Neural crest cell (in vitro differentiated cells): ENCODE measurements at regions not wholly inside any gene's neighbourhood (a gene's known extent, or its start where the extent isn't known, plus 50 kb on each side); places are given as distances from the start of the nearest gene placed in this dataset.

ENCODE experiments used
- DNase-seq: peaks from one replicate; pipeline ENCODE4 v3.0.0; 2021; ENCODE audit warnings: low read depth, mixed read lengths, low spot score
- H3K27ac Mint-ChIP-seq: one replicate; pipeline ENCODE4 v1.8.0; 2021; ENCODE audit warnings: mild to moderate bottlenecking, mixed read lengths; ENCODE audit not compliant: unreplicated experiment
- H3K27me3 Mint-ChIP-seq: 2 replicates; pipeline ENCODE4 v1.8.0; 2021; ENCODE audit warnings: low read depth, mild to moderate bottlenecking, mixed read lengths
- H3K36me3 Mint-ChIP-seq: 2 replicates; pipeline ENCODE4 v1.8.0; 2021; ENCODE audit warnings: low read depth, mild to moderate bottlenecking, mixed read lengths
- H3K4me1 Mint-ChIP-seq: 2 replicates; pipeline ENCODE4 v1.8.0; 2021; ENCODE audit warnings: mixed read lengths
- H3K4me3 Mint-ChIP-seq: one replicate; pipeline ENCODE4 v1.8.0; 2021; ENCODE audit warnings: mild to moderate bottlenecking, mixed read lengths
- H3K9me3 Mint-ChIP-seq: 2 replicates; pipeline ENCODE4 v1.8.0; 2021; ENCODE audit warnings: mixed read lengths
- TF ChIP-seq, protein P1 (sequence below): fragments of 200-600 bp; sonication (generic); conservative IDR thresholded peaks from 2 replicates; pipeline ENCODE4 v1.5.0; 2021; ENCODE audit warnings: antibody characterized with exemption, mild to moderate bottlenecking

DNA sequence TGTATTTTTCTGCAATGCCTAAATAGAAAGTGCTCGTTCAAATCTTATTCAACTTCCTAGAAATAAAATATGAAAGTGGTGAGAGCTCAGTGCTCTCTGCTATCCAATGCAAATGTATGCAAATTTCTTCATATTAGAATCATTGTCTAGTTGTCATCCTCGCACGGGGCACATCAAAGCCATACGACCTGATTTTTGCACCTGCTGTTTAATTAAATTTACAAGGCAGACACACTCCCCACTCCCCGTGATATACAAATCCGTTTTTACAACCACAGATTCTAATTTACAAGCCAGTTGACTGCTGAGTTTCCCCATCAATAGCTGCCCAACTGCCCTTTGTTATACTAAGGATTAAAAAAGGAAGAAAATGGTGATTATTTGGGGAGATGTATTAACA is 284.6 kb downstream of the RNF144A start:
- Mint-ChIP-seq H3K4me3 (no peak overlapping the region), H3K36me3 (peaks cover 3% of the 10 kb centered on the region), H3K4me1 (peaks cover 11% of the 10 kb centered on the region), H3K27me3 (no peaks in the 10 kb centered on the region), H3K27ac (no peak overlapping the region), H3K9me3 (peaks cover 5% of the 10 kb centered on the region)
- TF ChIP-seq, protein P1, sequence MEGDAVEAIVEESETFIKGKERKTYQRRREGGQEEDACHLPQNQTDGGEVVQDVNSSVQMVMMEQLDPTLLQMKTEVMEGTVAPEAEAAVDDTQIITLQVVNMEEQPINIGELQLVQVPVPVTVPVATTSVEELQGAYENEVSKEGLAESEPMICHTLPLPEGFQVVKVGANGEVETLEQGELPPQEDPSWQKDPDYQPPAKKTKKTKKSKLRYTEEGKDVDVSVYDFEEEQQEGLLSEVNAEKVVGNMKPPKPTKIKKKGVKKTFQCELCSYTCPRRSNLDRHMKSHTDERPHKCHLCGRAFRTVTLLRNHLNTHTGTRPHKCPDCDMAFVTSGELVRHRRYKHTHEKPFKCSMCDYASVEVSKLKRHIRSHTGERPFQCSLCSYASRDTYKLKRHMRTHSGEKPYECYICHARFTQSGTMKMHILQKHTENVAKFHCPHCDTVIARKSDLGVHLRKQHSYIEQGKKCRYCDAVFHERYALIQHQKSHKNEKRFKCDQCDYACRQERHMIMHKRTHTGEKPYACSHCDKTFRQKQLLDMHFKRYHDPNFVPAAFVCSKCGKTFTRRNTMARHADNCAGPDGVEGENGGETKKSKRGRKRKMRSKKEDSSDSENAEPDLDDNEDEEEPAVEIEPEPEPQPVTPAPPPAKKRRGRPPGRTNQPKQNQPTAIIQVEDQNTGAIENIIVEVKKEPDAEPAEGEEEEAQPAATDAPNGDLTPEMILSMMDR, result no peak
- DNase-seq, result no peak

DNA sequence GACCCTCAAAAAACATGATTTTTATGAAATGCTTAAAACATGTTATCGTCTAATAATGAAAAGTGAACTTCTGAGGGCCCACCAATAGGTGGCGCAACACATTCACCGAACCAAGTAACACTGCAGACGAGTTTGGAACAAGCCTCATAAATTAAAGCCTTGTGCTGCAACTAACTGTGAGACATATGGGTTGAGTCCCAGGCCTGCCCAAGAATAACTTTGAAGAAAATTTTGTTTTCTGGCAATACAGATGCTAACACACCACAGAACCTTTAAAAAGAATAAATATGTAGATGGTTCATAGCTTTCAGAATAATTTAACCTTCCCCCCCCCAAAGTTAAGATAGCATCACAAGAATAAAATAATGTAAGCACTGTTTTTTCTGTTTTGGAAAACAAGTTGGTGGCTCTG is 285.9 kb downstream of the RNF144A start:
- peak; percentile 66 for DNase-seq
- H3K4me1 Mint-ChIP-seq, result peaks cover 11% of the 10 kb centered on the region
- H3K36me3 Mint-ChIP-seq, result peaks cover 3% of the 10 kb centered on the region
- TF ChIP-seq, protein P1, result peak; percentile 97
- H3K27me3 Mint-ChIP-seq, result no peaks in the 10 kb centered on the region
- no peak overlapping the region for H3K4me3 Mint-ChIP-seq
- peaks cover 5% of the 10 kb centered on the region for H3K9me3 Mint-ChIP-seq
- peak overlapping the region; percentile 15 for H3K27ac Mint-ChIP-seq

DNA sequence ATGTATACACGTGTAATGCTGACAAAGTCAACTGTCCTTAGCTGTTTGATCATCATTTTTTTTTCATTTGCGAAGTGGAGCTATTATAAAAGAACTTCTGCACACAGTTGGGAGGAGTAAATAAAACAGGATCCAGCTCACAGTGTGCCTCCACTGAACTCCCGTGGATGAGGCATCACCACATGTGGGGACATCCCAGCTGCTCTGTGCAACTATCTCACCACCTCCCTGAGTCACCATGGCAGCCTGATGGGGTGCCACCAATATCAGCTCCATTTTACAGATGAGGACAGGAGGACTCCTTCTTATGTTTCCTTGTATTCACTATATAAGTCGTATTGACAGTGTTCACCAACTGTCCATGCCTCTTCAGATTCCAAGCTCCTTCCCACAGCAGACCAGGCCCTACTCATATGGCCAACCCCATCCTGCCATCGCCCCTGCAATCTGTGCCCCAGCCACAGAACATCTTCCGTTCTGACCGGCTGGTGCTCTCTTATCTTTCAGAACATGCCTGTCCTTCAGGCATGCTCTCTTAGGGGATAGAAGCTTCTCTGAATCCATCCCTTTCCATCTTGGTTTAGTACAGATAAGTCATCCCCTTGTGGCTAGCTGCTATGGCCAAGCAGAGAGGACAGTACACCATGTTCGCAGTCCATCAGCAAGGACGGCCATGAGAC is 288.1 kb downstream of the RNF144A start:
- Mint-ChIP-seq H3K9me3 (no peaks in the 10 kb centered on the region), H3K36me3 (no peaks in the 10 kb centered on the region), H3K4me3 (no peak overlapping the region), H3K27me3 (no peaks in the 10 kb centered on the region), H3K4me1 (peaks cover 11% of the 10 kb centered on the region), H3K27ac (peak overlapping the region; percentile 35)
- no peak for DNase-seq
- TF ChIP-seq, protein P1, result no peak

DNA sequence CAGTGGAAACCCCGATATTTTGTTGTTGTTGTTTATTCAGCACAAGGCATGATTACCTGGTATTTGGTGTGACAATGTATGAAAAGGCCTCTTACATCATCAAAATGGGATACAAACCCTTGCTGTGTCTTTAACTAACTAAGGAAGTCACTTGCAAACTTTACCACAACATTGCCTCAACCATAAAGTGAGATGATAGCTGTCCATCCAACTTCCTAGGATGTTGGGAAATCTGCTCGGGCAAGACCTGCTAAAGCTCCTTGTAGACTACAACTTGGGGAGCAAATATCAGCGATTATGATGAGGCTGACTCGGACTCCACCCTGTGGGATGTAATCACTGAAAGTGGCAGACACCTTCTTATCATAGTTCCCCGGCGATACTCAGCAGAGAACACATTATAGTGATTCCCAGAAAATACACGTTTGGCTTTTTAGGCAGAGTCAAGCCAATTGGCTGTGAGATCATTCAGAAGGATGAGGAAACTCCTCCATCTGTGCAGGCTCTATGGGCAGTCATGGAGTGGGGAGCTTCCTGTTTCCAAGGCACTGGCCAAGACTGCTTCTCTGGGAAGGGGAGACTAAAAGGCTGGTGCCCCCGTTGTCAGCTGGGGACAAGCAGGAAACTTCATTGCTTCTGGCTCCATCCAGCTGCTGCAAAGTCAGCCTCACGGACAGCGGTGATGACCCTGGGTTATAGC is 289.0 kb downstream of the RNF144A start:
- DNase-seq, result no peak
- Mint-ChIP-seq H3K27ac (no peak overlapping the region), H3K27me3 (no peaks in the 10 kb centered on the region), H3K4me3 (no peak overlapping the region), H3K36me3 (no peaks in the 10 kb centered on the region), H3K4me1 (peaks cover 11% of the 10 kb centered on the region), H3K9me3 (no peaks in the 10 kb centered on the region)
- TF ChIP-seq, protein P1, result no peak

DNA sequence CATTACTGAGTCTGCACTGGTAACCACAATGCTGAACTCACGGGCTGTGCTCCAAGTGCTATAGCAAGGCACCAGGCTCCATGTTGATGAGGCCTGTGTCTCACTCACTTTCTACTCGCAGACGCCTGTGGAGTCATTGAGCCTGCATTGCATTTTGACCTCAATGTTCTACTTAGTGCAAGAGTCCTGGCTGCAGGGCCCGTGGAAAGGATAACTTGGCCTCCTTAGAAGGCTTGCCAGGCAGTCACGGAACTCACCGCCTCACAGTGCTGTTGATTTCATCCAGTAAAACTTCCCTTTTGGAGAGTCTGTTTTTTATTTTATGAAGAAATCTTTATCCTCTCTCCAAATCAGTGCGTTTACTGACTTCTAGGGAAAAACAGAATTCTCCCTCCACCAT is 290.4 kb downstream of the RNF144A start:
- TF ChIP-seq, protein P1, result no peak
- Mint-ChIP-seq H3K27ac (no peak overlapping the region), H3K9me3 (no peaks in the 10 kb centered on the region), H3K4me1 (peaks cover 9% of the 10 kb centered on the region), H3K4me3 (no peak overlapping the region), H3K36me3 (no peaks in the 10 kb centered on the region), H3K27me3 (no peaks in the 10 kb centered on the region)
- no peak for DNase-seq
